GM11168 (cell line): ENCODE measurements at regions not wholly inside any gene's neighbourhood (a gene's known extent, or its start where the extent isn't known, plus 50 kb on each side); places are given as distances from the start of the nearest gene placed in this dataset.

Source experiments
- in situ Hi-C: fragments of 300-500 bp; cut with MboI; formaldehyde crosslinking; loops from one replicate; pipeline ENCODE4 v1.12.0; 2022; ENCODE audit warnings: low sequenced_read_pairs; ENCODE audit not compliant: unreplicated experiment

DNA sequence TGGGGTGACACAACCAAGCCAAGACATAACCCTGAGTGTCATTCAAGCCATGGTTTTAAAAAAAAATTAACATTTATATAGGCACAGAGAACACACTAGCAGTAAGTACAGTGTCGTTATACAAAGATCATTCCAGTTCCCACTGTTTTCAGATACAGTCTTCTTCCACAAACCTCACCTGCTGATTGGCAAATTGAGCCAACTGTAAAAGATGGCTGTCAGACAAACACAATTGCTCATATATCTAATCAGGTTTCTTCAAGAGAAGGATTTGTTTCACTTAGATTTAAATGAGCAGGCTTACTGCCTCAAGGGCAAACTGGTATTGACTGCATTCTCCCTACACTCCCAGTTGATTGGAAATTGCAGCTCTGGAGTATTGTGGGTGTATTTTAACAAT, 308.9 kb downstream of the RBM26 start:
- in situ Hi-C loops: no loop called here

- in situ Hi-C loops: no loop called here
These were observed 310.0 kb downstream of the RBM26 start for GRCh38 chr13:79096099-79096498.

GRCh38 chr13:79090552-79091124, 315.4 kb downstream of the RBM26 start:
- in situ Hi-C loops: no loop called here

- in situ Hi-C loops: no loop called here
These were observed 321.1 kb downstream of the RBM26 start for GRCh38 chr13:79084802-79085424.

DNA sequence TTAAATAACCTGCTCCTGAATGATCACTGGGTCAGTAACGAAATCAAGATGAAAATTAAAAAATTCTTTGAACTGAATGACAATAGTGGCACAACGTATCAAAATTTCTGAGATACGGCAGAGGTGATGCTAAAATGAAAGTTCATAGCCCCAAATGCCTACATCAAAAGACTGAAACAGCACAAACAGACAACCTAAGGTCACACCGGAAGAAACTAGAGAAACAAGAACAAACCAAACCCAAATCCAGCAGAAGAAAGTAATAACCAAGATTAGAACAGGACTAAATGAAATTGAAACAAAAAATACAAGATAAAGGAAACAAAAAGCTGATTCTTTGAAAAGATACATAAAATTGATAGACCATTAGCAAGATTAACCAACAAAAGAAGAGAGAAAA, 324.1 kb downstream of the RBM26 start:
- in situ Hi-C loops: no loop called here

- in situ Hi-C loops: no loop called here
These were observed 326.7 kb downstream of the RBM26 start for GRCh38 chr13:79079351-79079839.

DNA sequence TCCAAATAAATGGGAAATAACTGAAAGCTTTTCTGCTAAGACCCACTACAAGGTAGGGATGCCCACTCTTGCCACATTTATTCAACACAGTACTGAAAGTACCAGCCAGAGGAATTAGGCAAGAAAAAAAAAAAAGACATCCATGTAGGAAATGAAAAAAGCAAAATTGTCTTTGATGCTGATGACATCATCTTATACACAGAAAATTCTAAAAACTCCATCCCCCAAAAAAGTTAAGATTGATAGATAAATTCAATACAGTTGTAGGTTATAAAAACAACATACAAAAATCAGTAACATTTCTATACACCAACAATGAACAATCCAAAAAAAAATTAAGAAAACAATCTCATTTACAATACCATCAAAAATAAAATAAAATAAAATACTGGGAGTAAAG, 330.4 kb downstream of the RBM26 start:
- in situ Hi-C loops: no loop called here

DNA sequence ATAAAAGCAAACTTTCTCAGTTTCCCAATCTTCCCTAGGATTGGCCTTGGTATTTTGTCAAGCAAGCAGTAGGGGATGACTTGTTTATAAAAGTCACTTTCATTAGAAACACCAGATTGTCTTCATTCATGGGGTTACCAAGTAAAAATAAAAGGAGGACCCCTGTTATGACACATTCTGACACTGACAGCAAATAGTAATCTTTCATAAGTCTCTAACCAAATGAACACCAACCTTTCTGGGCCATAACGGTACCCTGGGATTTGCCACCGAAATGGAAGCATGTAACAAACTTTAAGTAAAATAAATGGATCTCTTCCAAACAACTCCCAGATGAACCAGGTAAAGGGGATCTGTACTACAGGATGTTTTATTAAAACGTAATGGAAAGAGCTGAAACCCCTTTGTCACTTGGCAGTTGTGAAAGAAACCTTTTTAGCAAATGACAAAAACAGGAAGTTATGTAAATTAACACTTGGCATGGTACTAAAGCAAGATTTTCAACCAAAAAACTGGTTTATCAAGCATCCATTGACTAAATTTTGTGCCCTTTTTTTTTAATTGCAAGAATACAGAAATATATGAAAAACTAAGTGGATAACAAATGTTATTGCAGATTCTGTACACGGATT, 335.6 kb downstream of the RBM26 start:
- in situ Hi-C loops: no loop called here

- in situ Hi-C loops: no loop called here
These were observed 343.8 kb downstream of the RBM26 start for GRCh38 chr13:79062291-79062690.

DNA sequence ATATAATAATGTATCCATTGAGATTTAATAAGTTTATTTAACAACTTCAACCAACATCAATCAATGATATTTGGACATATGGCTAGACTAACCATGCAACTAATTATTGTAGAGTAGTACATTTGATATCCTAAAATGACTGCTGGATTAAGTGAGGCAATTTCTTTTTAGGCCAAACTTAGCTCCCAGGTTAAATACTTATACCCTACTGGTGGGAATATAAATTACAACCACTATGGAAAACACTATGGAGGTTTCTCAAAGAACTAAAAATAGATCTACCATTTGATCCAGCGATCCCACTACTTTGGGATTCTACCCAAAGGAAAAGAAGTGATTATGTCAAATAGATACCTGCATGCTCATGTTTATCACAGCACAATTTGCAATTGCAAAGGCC, 345.8 kb downstream of the RBM26 start:
- in situ Hi-C loops: no loop called here

- in situ Hi-C loops: no loop called here
These were observed 349.3 kb downstream of the RBM26 start for GRCh38 chr13:79056706-79057105.

DNA sequence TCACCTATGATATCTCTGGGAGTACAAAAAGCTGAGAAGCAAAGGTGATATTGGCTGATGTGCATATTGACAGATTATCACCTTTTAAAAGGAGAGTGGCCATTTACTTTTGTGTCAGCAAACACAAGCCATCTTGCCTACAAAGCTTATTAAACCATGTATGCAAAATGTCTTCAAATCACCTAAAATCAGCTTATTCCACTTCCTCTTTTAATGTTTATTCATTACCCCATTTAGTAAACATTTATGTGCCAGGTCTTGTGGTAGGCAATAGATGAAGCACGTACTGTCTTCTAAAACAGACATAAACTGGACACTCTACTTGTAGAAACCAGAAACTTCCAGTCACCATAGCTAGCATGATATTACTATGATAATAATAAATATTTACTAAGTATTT, 354.6 kb downstream of the RBM26 start:
- in situ Hi-C loops: no loop called here

DNA sequence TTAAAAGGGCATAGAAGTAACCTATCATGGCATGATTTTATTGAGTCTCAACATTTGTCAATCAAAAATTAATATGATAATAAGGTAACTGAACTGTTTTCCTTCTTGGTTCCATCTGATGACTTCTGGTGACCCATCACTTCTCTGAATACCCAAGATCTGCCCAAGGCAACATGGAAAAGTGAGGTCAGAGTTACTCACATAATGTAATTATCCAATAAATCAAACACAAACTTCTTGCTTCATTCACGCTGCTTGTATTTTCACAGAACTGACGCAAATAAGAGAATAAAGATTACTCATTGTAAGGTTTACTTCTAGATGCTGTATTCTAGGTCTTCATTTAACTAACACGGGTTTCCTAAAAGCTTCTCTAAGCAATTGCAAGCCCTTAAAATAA, 361.6 kb downstream of the RBM26 start:
- in situ Hi-C loops: no loop called here

DNA sequence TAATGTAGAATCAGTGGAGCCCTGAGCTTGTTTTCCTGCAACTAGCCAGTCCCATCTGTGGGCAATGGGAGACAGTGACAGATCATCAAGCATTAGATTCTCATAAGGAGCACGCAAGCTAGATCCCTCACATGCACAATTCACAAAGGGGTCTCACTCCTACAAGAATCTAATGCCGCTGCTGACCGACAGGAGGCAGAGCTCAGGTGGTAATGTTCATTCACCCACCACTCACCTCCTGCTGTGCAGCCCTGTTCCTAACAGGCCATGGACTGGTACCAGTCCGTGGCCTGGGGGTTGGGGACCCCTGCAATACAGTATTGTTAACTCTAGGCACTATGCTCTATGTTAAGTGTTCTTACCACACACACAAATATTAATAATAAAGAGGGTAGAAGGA, 362.8 kb downstream of the RBM26 start:
- in situ Hi-C loops: no loop called here

DNA sequence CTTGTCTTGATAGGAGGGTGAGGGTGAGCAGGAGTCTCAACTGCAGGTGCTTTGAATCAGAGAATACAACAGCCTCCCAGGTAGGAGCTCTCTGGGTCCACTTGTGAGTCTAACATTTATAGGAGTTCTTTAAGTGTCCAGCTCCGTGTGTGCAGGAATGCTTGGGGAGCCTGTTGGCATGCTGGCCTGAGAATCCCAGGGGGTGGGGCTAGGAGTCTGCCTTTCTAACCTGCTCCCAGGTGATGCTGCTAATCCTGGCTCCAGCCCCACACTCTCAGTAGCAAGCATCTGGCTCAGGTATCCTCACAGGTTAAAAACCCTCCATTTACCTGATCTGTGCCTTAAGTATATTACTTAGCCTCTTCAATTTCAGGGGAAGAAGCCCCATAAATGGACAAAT, 368.9 kb downstream of the RBM26 start:
- in situ Hi-C loops: no loop called here

GRCh38 chr13:79034341-79034740, 371.7 kb downstream of the RBM26 start:
- in situ Hi-C loops: no loop called here

DNA sequence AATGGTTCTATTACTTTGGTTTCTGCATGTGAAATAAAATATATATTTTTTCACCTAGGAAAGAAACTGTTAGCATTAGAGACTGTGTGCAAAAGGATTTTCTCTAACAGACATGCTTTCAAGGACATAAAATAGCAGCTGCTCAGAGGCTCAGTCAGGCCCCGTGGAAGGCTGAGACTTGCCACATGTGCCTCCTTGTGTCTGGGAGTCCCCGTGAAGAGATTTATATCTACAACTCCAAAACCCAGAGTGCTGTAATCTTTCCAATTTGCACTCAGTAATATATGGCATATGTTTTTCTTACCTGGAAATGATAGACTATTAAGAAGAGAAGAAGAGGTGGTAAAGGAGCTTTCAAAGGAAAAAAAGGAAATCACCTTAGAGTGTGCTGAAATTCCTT, 371.6 kb upstream of the OBI1 start:
- in situ Hi-C loops: no loop called here

DNA sequence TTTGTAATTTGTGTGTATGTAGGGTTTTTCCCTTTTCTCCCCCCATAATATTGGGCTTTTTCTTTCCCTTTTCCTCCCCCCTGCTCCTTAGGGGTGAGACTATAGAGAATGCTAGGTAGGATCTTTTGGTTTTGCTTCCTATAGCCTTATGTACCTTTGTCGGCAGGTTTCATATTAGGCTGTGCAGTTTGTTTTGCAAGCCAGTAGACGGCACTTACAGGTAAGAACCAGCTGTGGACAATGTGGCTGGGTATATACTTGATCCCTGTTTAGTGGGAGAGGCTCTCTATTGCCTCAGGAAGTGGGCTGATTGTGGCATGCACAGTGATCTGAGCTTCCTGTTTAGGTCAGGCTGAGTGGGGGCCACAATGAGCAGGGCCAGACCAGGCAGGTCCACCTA, 359.2 kb upstream of the OBI1 start:
- in situ Hi-C loops: no loop called here

DNA sequence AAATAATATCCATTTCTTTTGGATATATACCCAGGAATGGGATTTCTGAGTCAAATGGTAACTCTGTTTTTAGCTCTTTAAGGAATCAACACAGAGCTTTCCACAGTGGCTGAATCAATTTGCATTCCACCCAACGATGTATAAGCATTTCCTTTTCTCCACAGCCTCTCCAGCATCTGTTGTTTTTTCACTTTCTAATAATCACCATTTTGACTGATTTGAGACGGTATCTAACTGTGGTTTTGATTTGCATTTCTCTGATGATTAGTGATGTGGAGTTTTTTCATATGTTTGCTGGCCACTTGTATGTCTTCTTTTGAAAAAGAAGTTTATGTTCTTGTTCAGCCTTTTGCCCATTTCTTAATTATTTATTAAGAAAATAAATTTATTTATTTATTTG, 352.2 kb upstream of the OBI1 start:
- in situ Hi-C loops: no loop called here

- in situ Hi-C loops: no loop called here
These were observed 345.3 kb upstream of the OBI1 start for GRCh38 chr13:79003989-79004898.

GRCh38 chr13:78999494-78999893, 340.5 kb upstream of the OBI1 start:
- in situ Hi-C loops: no loop called here
